ENCODE measurements at regions not wholly inside any gene's neighbourhood (a gene's known extent, or its start where the extent isn't known, plus 50 kb on each side); places are given as distances from the start of the nearest gene placed in this dataset.
"Not testable (repeated sequence)": the region's sequence is repeated elsewhere in the genome, so short reads cannot be mapped to it uniquely, and the experiment has no call there.

- no peak for DNase-seq (ENCODE audit: low spot score)
Observed at GRCh38 chr3:74053970-74054516, 429.3 kb upstream of the PDZRN3 start.

- DNase-seq (ENCODE audit: low spot score), result no peak
Observed at GRCh38 chr3:74049444-74049843, 424.7 kb upstream of the PDZRN3 start.

GRCh38 chr3:74048699-74049098 is 424.0 kb upstream of the PDZRN3 start:
- DNase-seq (ENCODE audit: low spot score), result no peak

GRCh38 chr3:74045000-74045399 is 420.3 kb upstream of the PDZRN3 start:
- no peak for DNase-seq (ENCODE audit: low spot score)

GRCh38 chr3:74041068-74041675 is 416.4 kb upstream of the PDZRN3 start:
- no peak for DNase-seq (ENCODE audit: low spot score)

GRCh38 chr3:74039105-74039504 is 414.4 kb upstream of the PDZRN3 start:
- DNase-seq (ENCODE audit: low spot score), result no peak

- DNase-seq (ENCODE audit: low spot score), result no peak
Observed at GRCh38 chr3:74036568-74036967, 411.8 kb upstream of the PDZRN3 start.

GRCh38 chr3:74036102-74036501 is 411.4 kb upstream of the PDZRN3 start:
- DNase-seq (ENCODE audit: low spot score), result no peak

- no peak for DNase-seq (ENCODE audit: low spot score)
Observed at GRCh38 chr3:74033806-74034205, 409.1 kb upstream of the PDZRN3 start.

- no peak for DNase-seq (ENCODE audit: low spot score)
Observed at GRCh38 chr3:74033381-74033780, 408.6 kb upstream of the PDZRN3 start.

GRCh38 chr3:74027121-74027520 is 402.4 kb upstream of the PDZRN3 start:
- no peak for DNase-seq (ENCODE audit: low spot score)

GRCh38 chr3:74023395-74023794 is 398.7 kb upstream of the PDZRN3 start:
- DNase-seq (ENCODE audit: low spot score), result no peak

- no peak for DNase-seq (ENCODE audit: low spot score)
Observed at GRCh38 chr3:74021449-74021848, 396.7 kb upstream of the PDZRN3 start.

GRCh38 chr3:74009961-74010844 is 385.5 kb upstream of the PDZRN3 start:
- DNase-seq (ENCODE audit: low spot score), result no peak

GRCh38 chr3:74004386-74004785 is 379.6 kb upstream of the PDZRN3 start:
- DNase-seq (ENCODE audit: low spot score), result no peak

- no peak for DNase-seq (ENCODE audit: low spot score)
Observed at GRCh38 chr3:74003734-74004133, 379.0 kb upstream of the PDZRN3 start.

GRCh38 chr3:74001436-74001835 is 376.7 kb upstream of the PDZRN3 start:
- DNase-seq (ENCODE audit: low spot score), result no peak

GRCh38 chr3:74000725-74001124 is 376.0 kb upstream of the PDZRN3 start:
- peak; percentile 7 for DNase-seq (ENCODE audit: low spot score)

- DNase-seq (ENCODE audit: low spot score), result no peak
Observed at GRCh38 chr3:73999501-73999900, 374.8 kb upstream of the PDZRN3 start.

GRCh38 chr3:73990691-73991090 is 365.9 kb upstream of the PDZRN3 start:
- not testable (repeated sequence) for DNase-seq (ENCODE audit: low spot score)

GRCh38 chr3:73966733-73967132 is 342.0 kb upstream of the PDZRN3 start:
- no peak for DNase-seq (ENCODE audit: low spot score)

- no peak for DNase-seq (ENCODE audit: low spot score)
Observed at GRCh38 chr3:73964818-73965217, 340.1 kb upstream of the PDZRN3 start.

- no peak for DNase-seq (ENCODE audit: low spot score)
Observed at GRCh38 chr3:73955494-73956070, 330.8 kb upstream of the PDZRN3 start.

All from GM03348 (cell line).